IPS-NIHi7 (cell line): ENCODE measurements at regions not wholly inside any gene's neighbourhood (a gene's known extent, or its start where the extent isn't known, plus 50 kb on each side); places are given as distances from the start of the nearest gene placed in this dataset.

ENCODE experiments used
- DNase-seq: peaks from one replicate; pipeline ENCODE4 v3.0.0; 2012; ENCODE audit warnings: mixed read lengths; ENCODE audit errors: extremely low spot score

- no peak for DNase-seq
Measured at GRCh38 chr13:21318891-21319532, 140.1 kb downstream of the ZDHHC20 start.

DNA sequence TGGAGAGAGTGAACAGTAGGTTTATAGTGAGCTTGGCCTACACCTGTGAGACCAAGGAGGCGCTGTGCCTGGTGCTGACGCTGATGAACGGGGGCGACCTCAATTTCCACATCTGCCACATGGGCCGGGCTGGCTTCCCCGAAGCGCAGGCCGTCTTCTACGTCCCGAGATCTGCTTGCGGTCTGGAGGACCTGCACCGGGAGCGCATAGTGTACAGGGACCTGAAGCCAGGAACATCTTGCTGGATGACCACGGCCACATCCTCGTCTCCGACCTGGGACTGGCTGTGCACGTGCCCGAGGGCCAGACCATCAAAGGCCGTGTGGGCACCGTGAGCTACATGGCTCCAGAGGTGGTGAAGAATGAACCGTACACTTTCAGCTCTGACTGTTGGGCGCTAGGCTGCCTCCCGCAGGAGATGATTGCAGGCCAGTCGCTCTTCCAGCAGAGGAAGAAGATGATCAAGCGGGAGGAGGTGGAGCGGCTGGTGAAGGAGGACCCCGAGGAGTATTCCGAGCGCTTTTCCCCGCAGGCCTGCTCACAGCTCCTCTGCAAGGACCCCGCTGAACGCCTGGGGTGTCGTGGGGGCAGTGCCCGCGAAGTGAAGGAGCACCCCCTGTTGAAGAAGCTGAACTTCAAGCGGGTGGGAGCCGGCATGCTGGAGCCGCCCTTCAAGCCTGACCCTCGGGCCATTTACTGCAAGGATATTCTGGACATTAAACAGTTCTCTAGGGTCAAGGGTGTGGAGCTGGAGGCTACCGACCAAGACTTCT is 139.0 kb downstream of the ZDHHC20 start:
- no peak for DNase-seq

- DNase-seq = no peak
Measured at GRCh38 chr13:21320642-21321034, 138.5 kb downstream of the ZDHHC20 start.

DNA sequence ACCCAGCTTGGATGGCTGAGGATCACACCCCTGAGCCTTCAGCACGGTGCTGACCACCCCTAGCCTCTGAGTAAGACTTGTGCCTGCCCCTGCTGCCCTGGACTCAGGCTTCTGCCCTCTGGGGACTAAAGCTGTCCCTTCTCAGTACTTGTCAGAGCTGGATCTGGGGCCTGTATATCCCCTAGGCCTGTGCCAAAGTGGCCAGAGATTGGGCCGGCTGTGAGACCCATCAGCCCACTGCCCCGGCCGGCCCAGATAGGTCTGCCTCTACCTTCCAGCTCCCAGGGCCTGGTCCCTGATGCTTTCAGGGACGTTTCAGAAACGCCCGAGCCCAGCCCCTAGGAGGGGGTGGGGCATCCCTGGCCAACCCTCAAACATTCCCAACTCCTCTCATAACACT is 137.8 kb downstream of the ZDHHC20 start:
- DNase-seq = no peak

- no peak for DNase-seq
Measured at GRCh38 chr13:21322327-21322965, 136.7 kb downstream of the ZDHHC20 start.
